HCT116 (cell line): ENCODE measurements at regions not wholly inside any gene's neighbourhood (a gene's known extent, or its start where the extent isn't known, plus 50 kb on each side); places are given as distances from the start of the nearest gene placed in this dataset.

Experiments
- ATAC-seq: fragments of 200-7000 bp; cut with Tn5 transposase; 2 replicates; pipeline ENCODE4 v1.9.1; 2020; ENCODE audit warnings: mild to moderate bottlenecking, moderate library complexity
- BruUV-seq: library from RNA; stranded (reverse); fragments of 400-500 nt; replicated peaks from 2 replicates; lab custom pipeline; 2021; lab: Mats Ljungman, UMichigan
- CTCF ChIA-PET: fragments of 300-600 bp; sonication (Branson Sonifier 250); formaldehyde crosslinking; loops from one replicate; lab custom pipeline; 2021; ENCODE audit warnings: antibody characterized with exemption; lab: Charles Lee
- POLR2A ChIA-PET: fragments of 300-600, 350-600 bp; sonication (Branson Sonifier 250); formaldehyde crosslinking; loops from one replicate; lab custom pipeline; 2021; ENCODE audit warnings: antibody characterized with exemption; lab: Charles Lee
- RAD21 ChIA-PET, 2 experiments: fragments of 300-600 bp; sonication (Branson Sonifier 250); formaldehyde crosslinking; loops; one replicate each; lab custom pipeline; 2023; ENCODE audit warnings: low total read pairs in 2 of 2; ENCODE audit not compliant: uncharacterized antibody in 2 of 2, unreplicated experiment in 2 of 2, low non-redundant PET in 1 of 2; lab: Charles Lee
- DNase-seq: peaks from one replicate; pipeline ENCODE4 v3.0.0-alpha.2; 2010; ENCODE audit warnings: low read depth, low spot score
- H2AFZ ChIP-seq: fragments of 200-600 bp; shearing (Covaris generic), sonication (generic); 2 replicates; pipeline ENCODE4 v1.6.1; 2017; ENCODE audit warnings: low read depth, mixed run types, mixed read lengths, antibody characterized with exemption, low read length; ENCODE audit not compliant: poor library complexity, severe bottlenecking
- H3K27ac ChIP-seq: 2 replicates; pipeline ENCODE4 v1.5.1; 2012; ENCODE audit warnings: low read depth, low read length
- H3K27me3 ChIP-seq: fragments of 200-600 bp; sonication (generic); 2 replicates; pipeline ENCODE4 v1.6.1; 2016; ENCODE audit warnings: mixed run types, low read length, mixed read lengths; ENCODE audit not compliant: insufficient read depth
- H3K36me3 ChIP-seq, 2 experiments: fragments of 200-500 bp in 1 of 2; fragments of 200-600 bp in 1 of 2; sonication (Bioruptor generic) in 1 of 2; sonication (generic) in 1 of 2; 2 replicates each; pipeline versions ENCODE4 v1.5.1 to v1.6.1; 2014 to 2016; ENCODE audit warnings: low read length in 2 of 2, inconsistent platforms in 1 of 2, mixed read lengths in 1 of 2, mixed run types in 1 of 2; ENCODE audit not compliant: insufficient read depth in 2 of 2, control insufficient read depth in 1 of 2
- H3K4me1 ChIP-seq, 2 experiments: fragments of 200-600 bp in 1 of 2; sonication (generic) in 1 of 2; 2 replicates each; pipeline versions ENCODE4 v1.5.1 to v1.6.1; 2012 to 2017; ENCODE audit warnings: low read length in 2 of 2, inconsistent platforms in 1 of 2, mild to moderate bottlenecking in 1 of 2, mixed read lengths in 1 of 2, mixed run types in 1 of 2, moderate library complexity in 1 of 2; ENCODE audit not compliant: insufficient read depth in 2 of 2, control insufficient read depth in 1 of 2
- H3K4me2 ChIP-seq: fragments of 200-600 bp; sonication (generic); 2 replicates; pipeline ENCODE4 v1.6.1; 2017; ENCODE audit warnings: mixed run types, low read length, mixed read lengths
- H3K4me3 ChIP-seq, 2 experiments: fragments of 200-600 bp in 1 of 2; sonication (generic) in 1 of 2; replicated peaks in 1 of 2; 2 replicates each; pipeline ENCODE4 v1.5.1; 2011 to 2016; ENCODE audit warnings: low read length in 2 of 2, control low read depth in 1 of 2, low read depth in 1 of 2, mild to moderate bottlenecking in 1 of 2, mixed read lengths in 1 of 2, mixed run types in 1 of 2
- H3K79me2 ChIP-seq: fragments of 200-600 bp; sonication (generic); 2 replicates; pipeline ENCODE4 v1.6.1; 2017; ENCODE audit warnings: mild to moderate bottlenecking, mixed run types, low read length, moderate library complexity, mixed read lengths; ENCODE audit not compliant: insufficient read depth
- H3K9ac ChIP-seq: fragments of 200-600 bp; sonication (generic); 2 replicates; pipeline ENCODE4 v1.6.1; 2016; ENCODE audit warnings: low read length, mixed read lengths
- H3K9me2 ChIP-seq: fragments of 200-600 bp; sonication (generic), shearing (Covaris generic); 2 replicates; pipeline ENCODE4 v1.6.1; 2017; ENCODE audit warnings: mixed run types, mild to moderate bottlenecking, moderate library complexity; ENCODE audit not compliant: insufficient read depth
- H3K9me3 ChIP-seq, 2 experiments: fragments of 200-500 bp in 1 of 2; fragments of 200-600 bp in 1 of 2; sonication (Bioruptor generic) in 1 of 2; sonication (generic) in 1 of 2; 2 replicates each; pipeline ENCODE4 v1.6.1; 2014 to 2017; ENCODE audit warnings: low read length in 2 of 2, mixed read lengths in 2 of 2, inconsistent platforms in 1 of 2, low read depth in 1 of 2, mild to moderate bottlenecking in 1 of 2, mixed run types in 1 of 2, moderate library complexity in 1 of 2; ENCODE audit not compliant: control insufficient read depth in 1 of 2, insufficient read depth in 1 of 2
- H4K20me1 ChIP-seq: fragments of 200-600 bp; sonication (generic), shearing (Covaris generic); 2 replicates; pipeline ENCODE4 v1.6.1; 2017; ENCODE audit warnings: mixed run types, mild to moderate bottlenecking, moderate library complexity; ENCODE audit not compliant: insufficient read depth
- CBX3 ChIP-seq: IDR thresholded peaks from 2 replicates; pipeline ENCODE4 v1.6.1; 2012; ENCODE audit warnings: low read depth
- CEBPB ChIP-seq: IDR thresholded peaks from 2 replicates; pipeline ENCODE4 v1.6.1; 2012; ENCODE audit warnings: low read depth
- ELF1 ChIP-seq: IDR thresholded peaks from 2 replicates; pipeline ENCODE4 v1.6.1; 2012; ENCODE audit warnings: low read depth, borderline replicate concordance
- EZH2 ChIP-seq: fragments of 200-600 bp; sonication (generic); IDR thresholded peaks from 2 replicates; pipeline ENCODE4 v1.6.1; 2017; ENCODE audit warnings: antibody characterized with exemption, mixed run types
- EZH2phosphoT487 ChIP-seq: fragments of 200-600 bp; IDR thresholded peaks from 2 replicates; pipeline ENCODE4 v1.6.1; 2018; ENCODE audit warnings: antibody characterized with exemption, borderline replicate concordance
- FOSL1 ChIP-seq: IDR thresholded peaks from 2 replicates; pipeline ENCODE4 v1.6.1; 2012; ENCODE audit warnings: low read depth
- JUND ChIP-seq: IDR thresholded peaks from 2 replicates; pipeline ENCODE4 v1.6.1; 2012
- POLR2AphosphoS5 ChIP-seq: IDR thresholded peaks from 2 replicates; pipeline ENCODE4 v1.6.1; 2011; ENCODE audit warnings: mild to moderate bottlenecking, low read depth, low read length, moderate library complexity
- SIN3A ChIP-seq: IDR thresholded peaks from 2 replicates; pipeline ENCODE4 v1.6.1; 2012; ENCODE audit warnings: low read depth
- SP1 ChIP-seq: IDR thresholded peaks from 2 replicates; pipeline ENCODE4 v1.6.1; 2012; ENCODE audit warnings: low read depth
- SRF ChIP-seq: IDR thresholded peaks from 2 replicates; pipeline ENCODE4 v1.6.1; 2012; ENCODE audit warnings: low read depth
- TCF7L2 ChIP-seq: IDR thresholded peaks from 2 replicates; pipeline ENCODE4 v1.7.0; 2011; ENCODE audit warnings: borderline replicate concordance, inconsistent platforms; ENCODE audit not compliant: insufficient read depth, insufficient read length; ENCODE audit errors: extremely low read depth
- YY1 ChIP-seq: IDR thresholded peaks from 2 replicates; pipeline ENCODE4 v1.6.1; 2011; ENCODE audit warnings: low read length, low read depth, moderate library complexity, mild to moderate bottlenecking; ENCODE audit not compliant: insufficient replicate concordance; ENCODE audit errors: extremely low read depth
- ZFX ChIP-seq: fragments of 450-650 bp; IDR thresholded peaks from 2 replicates; pipeline ENCODE4 v1.6.1; 2017
- intact Hi-C: fragments of 100-400 bp; cut with micrococcal nuclease; formaldehyde crosslinking; loops from 2 replicates; pipeline ENCODE4 v1.10.0; 2022
- TF ChIP-seq, protein P1 (sequence below): IDR thresholded peaks from 2 replicates; pipeline ENCODE4 v1.6.1; 2011; ENCODE audit warnings: mild to moderate bottlenecking, low read length, moderate library complexity; ENCODE audit not compliant: insufficient replicate concordance; ENCODE audit errors: extremely low read depth
- TF ChIP-seq, protein P2 (sequence below): IDR thresholded peaks from 2 replicates; pipeline ENCODE4 v1.6.1; 2012
- TF ChIP-seq, protein P3 (sequence below): IDR thresholded peaks from 2 replicates; pipeline ENCODE4 v1.6.1; 2012; ENCODE audit warnings: low read depth
- TF ChIP-seq, protein P4 (sequence below): IDR thresholded peaks from 2 replicates; pipeline ENCODE4 v1.6.1; 2012
- TF ChIP-seq, protein P5 (sequence below), 3 experiments: fragments of 200-600 bp in 1 of 3; sonication (generic) in 1 of 3; IDR thresholded peaks in 2 of 3; conservative IDR thresholded peaks in 1 of 3; 2 replicates each; pipeline ENCODE4 v1.5.1; 2012 to 2017; ENCODE audit warnings: low read depth in 2 of 3, low read length in 2 of 3, antibody characterized with exemption in 1 of 3, borderline replicate concordance in 1 of 3, control low read depth in 1 of 3, mild to moderate bottlenecking in 1 of 3, mixed read lengths in 1 of 3, mixed run types in 1 of 3, moderate library complexity in 1 of 3; ENCODE audit not compliant: insufficient read depth in 1 of 3

DNA sequence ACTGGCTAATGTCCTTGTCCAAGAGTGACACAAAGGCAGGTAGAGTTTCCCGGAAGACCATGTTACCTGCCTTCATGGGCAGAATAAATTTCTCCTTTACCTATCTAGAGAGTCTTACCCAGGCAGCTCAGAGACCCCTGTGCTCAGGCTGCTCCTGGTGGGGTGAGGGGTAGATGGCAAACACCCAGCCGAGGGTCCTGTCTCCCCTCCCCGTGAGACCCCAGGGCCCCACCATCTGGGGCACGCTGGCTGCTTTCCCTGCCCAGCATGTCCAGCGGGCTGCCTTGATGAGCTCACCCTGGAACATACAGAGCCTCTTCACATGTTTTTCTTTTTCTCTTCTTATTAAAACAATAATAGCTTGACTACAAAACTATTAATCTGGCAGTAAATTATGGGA lies 116.5 kb downstream of the EDN3 start:
- Histone ChIP-seq H3K27me3 (peaks cover 42% of the 10 kb centered on the region), H3K9ac (no peak overlapping the region), H3K79me2 (no peaks in the 10 kb centered on the region), H3K9me3 (no peaks in the 10 kb centered on the region), H3K4me3 (no peak overlapping the region), H2AFZ (no peak overlapping the region), H3K36me3 (no peaks in the 10 kb centered on the region), H3K27ac (no peak overlapping the region), H4K20me1 (no peaks in the 10 kb centered on the region), H3K4me2 (no peak overlapping the region), H3K4me1 (no peaks in the 10 kb centered on the region), H3K9me2 (no peaks in the 10 kb centered on the region)
- ChIA-PET POLR2A (no interaction called here), CTCF (no interaction called here), RAD21 (no interaction called here)
- TF ChIP-seq CEBPB (no peak), TCF7L2 (no peak), FOSL1 (no peak), SRF (no peak), JUND (no peak), EZH2phosphoT487 (no peak), SIN3A (no peak), YY1 (no peak), EZH2 (no peak), CBX3 (no peak), ZFX (no peak), ELF1 (no peak), SP1 (no peak), POLR2AphosphoS5 (no peak)
- TF ChIP-seq, protein P1, sequence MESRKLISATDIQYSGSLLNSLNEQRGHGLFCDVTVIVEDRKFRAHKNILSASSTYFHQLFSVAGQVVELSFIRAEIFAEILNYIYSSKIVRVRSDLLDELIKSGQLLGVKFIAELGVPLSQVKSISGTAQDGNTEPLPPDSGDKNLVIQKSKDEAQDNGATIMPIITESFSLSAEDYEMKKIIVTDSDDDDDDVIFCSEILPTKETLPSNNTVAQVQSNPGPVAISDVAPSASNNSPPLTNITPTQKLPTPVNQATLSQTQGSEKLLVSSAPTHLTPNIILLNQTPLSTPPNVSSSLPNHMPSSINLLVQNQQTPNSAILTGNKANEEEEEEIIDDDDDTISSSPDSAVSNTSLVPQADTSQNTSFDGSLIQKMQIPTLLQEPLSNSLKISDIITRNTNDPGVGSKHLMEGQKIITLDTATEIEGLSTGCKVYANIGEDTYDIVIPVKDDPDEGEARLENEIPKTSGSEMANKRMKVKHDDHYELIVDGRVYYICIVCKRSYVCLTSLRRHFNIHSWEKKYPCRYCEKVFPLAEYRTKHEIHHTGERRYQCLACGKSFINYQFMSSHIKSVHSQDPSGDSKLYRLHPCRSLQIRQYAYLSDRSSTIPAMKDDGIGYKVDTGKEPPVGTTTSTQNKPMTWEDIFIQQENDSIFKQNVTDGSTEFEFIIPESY, result no peak
- TF ChIP-seq, protein P2, sequence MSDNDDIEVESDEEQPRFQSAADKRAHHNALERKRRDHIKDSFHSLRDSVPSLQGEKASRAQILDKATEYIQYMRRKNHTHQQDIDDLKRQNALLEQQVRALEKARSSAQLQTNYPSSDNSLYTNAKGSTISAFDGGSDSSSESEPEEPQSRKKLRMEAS, result no peak
- TF ChIP-seq, protein P3, sequence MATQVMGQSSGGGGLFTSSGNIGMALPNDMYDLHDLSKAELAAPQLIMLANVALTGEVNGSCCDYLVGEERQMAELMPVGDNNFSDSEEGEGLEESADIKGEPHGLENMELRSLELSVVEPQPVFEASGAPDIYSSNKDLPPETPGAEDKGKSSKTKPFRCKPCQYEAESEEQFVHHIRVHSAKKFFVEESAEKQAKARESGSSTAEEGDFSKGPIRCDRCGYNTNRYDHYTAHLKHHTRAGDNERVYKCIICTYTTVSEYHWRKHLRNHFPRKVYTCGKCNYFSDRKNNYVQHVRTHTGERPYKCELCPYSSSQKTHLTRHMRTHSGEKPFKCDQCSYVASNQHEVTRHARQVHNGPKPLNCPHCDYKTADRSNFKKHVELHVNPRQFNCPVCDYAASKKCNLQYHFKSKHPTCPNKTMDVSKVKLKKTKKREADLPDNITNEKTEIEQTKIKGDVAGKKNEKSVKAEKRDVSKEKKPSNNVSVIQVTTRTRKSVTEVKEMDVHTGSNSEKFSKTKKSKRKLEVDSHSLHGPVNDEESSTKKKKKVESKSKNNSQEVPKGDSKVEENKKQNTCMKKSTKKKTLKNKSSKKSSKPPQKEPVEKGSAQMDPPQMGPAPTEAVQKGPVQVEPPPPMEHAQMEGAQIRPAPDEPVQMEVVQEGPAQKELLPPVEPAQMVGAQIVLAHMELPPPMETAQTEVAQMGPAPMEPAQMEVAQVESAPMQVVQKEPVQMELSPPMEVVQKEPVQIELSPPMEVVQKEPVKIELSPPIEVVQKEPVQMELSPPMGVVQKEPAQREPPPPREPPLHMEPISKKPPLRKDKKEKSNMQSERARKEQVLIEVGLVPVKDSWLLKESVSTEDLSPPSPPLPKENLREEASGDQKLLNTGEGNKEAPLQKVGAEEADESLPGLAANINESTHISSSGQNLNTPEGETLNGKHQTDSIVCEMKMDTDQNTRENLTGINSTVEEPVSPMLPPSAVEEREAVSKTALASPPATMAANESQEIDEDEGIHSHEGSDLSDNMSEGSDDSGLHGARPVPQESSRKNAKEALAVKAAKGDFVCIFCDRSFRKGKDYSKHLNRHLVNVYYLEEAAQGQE, result no peak
- TF ChIP-seq, protein P4, sequence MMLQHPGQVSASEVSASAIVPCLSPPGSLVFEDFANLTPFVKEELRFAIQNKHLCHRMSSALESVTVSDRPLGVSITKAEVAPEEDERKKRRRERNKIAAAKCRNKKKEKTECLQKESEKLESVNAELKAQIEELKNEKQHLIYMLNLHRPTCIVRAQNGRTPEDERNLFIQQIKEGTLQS, result no peak
- TF ChIP-seq, protein P5, sequence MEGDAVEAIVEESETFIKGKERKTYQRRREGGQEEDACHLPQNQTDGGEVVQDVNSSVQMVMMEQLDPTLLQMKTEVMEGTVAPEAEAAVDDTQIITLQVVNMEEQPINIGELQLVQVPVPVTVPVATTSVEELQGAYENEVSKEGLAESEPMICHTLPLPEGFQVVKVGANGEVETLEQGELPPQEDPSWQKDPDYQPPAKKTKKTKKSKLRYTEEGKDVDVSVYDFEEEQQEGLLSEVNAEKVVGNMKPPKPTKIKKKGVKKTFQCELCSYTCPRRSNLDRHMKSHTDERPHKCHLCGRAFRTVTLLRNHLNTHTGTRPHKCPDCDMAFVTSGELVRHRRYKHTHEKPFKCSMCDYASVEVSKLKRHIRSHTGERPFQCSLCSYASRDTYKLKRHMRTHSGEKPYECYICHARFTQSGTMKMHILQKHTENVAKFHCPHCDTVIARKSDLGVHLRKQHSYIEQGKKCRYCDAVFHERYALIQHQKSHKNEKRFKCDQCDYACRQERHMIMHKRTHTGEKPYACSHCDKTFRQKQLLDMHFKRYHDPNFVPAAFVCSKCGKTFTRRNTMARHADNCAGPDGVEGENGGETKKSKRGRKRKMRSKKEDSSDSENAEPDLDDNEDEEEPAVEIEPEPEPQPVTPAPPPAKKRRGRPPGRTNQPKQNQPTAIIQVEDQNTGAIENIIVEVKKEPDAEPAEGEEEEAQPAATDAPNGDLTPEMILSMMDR (IDR thresholded peaks at IDR 0.05 in 2 of 3, conservative IDR thresholded peaks at IDR 0.05 in 1 of 3; ENCODE audit: borderline replicate concordance in 1 of 3, insufficient read depth in 1 of 3, low read depth in 2 of 3, low read length in 2 of 3), result no peak
- no TSS peak for BruUV-seq
- ATAC-seq (no peak), DNase-seq (no peak)
- intact Hi-C loops, result no loop called here
